Tibial nerve (tissue), 3 donors: ENCODE measurements at regions not wholly inside any gene's neighbourhood (a gene's known extent, or its start where the extent isn't known, plus 50 kb on each side); places are given as distances from the start of the nearest gene placed in this dataset.

ENCODE experiments used
- POLR2A ChIP-seq, 2 donors: fragments of 450-650 bp; IDR thresholded peaks; one replicate each; pipeline ENCODE4 v1.6.1; 2017; ENCODE audit warnings: antibody characterized with exemption in 2 of 2, mild to moderate bottlenecking in 2 of 2, moderate library complexity in 2 of 2
- TF ChIP-seq, protein P1 (sequence below), 5 experiments: fragments of 200-600 bp in 3 of 5; fragments of 450-650 bp in 2 of 5; sonication (generic) in 3 of 5; IDR thresholded peaks; one replicate each; pipeline ENCODE4 v1.5.1; 2016 to 2019; ENCODE audit warnings: antibody characterized with exemption in 5 of 5, mild to moderate bottlenecking in 3 of 5, moderate library complexity in 2 of 5

DNA sequence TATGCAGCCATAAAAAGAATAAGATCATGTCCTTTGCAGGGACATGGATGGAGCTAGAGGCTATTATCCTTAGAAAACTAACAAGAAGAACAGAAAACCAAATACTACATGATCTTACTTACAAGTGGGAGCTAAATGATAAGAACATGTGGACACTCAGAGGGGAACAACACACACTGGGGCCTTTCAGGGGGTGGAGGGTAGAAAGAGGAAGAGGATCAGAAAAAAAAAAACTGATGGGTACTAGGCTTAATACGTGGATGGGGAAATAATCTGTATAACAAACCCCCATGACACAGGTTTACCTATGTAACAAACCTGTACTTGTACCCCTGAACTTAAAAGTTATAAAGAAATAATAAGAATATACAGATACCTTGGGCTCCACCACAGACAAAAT, 514.2 kb downstream of the ARL4A start:
- TF ChIP-seq, protein P1, sequence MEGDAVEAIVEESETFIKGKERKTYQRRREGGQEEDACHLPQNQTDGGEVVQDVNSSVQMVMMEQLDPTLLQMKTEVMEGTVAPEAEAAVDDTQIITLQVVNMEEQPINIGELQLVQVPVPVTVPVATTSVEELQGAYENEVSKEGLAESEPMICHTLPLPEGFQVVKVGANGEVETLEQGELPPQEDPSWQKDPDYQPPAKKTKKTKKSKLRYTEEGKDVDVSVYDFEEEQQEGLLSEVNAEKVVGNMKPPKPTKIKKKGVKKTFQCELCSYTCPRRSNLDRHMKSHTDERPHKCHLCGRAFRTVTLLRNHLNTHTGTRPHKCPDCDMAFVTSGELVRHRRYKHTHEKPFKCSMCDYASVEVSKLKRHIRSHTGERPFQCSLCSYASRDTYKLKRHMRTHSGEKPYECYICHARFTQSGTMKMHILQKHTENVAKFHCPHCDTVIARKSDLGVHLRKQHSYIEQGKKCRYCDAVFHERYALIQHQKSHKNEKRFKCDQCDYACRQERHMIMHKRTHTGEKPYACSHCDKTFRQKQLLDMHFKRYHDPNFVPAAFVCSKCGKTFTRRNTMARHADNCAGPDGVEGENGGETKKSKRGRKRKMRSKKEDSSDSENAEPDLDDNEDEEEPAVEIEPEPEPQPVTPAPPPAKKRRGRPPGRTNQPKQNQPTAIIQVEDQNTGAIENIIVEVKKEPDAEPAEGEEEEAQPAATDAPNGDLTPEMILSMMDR (IDR thresholded peaks at IDR 0.05) = no peak
- TF ChIP-seq POLR2A (IDR thresholded peaks at IDR 0.05) = no peak
